ENCODE measurements at regions not wholly inside any gene's neighbourhood (a gene's known extent, or its start where the extent isn't known, plus 50 kb on each side); places are given as distances from the start of the nearest gene placed in this dataset.

DNA sequence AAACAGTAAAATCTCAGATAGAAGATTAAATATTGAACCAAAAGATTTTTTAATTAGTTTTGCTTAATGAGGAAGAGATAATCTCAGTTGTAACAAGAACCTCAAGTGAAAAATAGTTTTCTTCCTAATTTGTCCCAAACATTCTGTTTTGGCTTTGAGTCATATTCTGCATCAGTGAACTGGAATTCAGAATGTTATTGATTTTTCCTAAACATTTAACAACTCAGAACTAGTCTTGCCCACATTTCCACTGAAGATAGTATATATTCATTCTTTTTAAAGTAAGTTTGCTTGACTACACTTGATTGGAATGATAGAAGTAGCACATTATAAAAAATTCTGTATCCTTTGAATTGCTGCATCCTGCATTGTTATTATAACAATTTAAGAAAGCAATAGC, 85.7 kb upstream of the UGP2 start:
- TF ChIP-seq FOS (IDR thresholded peaks at IDR 0.05; ENCODE audit: borderline replicate concordance, extremely low read depth, insufficient read length) (no peak), SUZ12 (IDR thresholded peaks at IDR 0.05; ENCODE audit: unreplicated experiment) (no peak), JUNB (IDR thresholded peaks at IDR 0.05) (no peak), POLR2AphosphoS5 (IDR thresholded peaks at IDR 0.05; ENCODE audit: low read length) (no peak), RCOR1 (conservative IDR thresholded peaks at IDR 0.05; ENCODE audit: low read depth, low read length) (no peak)
- TF ChIP-seq, protein P1, sequence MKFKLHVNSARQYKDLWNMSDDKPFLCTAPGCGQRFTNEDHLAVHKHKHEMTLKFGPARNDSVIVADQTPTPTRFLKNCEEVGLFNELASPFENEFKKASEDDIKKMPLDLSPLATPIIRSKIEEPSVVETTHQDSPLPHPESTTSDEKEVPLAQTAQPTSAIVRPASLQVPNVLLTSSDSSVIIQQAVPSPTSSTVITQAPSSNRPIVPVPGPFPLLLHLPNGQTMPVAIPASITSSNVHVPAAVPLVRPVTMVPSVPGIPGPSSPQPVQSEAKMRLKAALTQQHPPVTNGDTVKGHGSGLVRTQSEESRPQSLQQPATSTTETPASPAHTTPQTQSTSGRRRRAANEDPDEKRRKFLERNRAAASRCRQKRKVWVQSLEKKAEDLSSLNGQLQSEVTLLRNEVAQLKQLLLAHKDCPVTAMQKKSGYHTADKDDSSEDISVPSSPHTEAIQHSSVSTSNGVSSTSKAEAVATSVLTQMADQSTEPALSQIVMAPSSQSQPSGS (IDR thresholded peaks at IDR 0.05; ENCODE audit: low read length): no peak

All from GM12878 (cell line).